ENCODE measurements at regions not wholly inside any gene's neighbourhood (a gene's known extent, or its start where the extent isn't known, plus 50 kb on each side); places are given as distances from the start of the nearest gene placed in this dataset.

- TF ChIP-seq CTCF (IDR thresholded peaks at IDR 0.05; ENCODE audit: control insufficient read depth, insufficient read depth, low read depth, low read length, missing control alignments): no peak
- no peak for DNase-seq (ENCODE audit: low read depth)
- H3K4me3 ChIP-seq (ENCODE audit: control insufficient read depth, low read depth, low read length): no peak overlapping the region
Measured at GRCh38 chr22:49152127-49152938, 675.3 kb downstream of the BRD1 start.

GRCh38 chr22:49151256-49152126 is 676.2 kb downstream of the BRD1 start:
- no peak for TF ChIP-seq CTCF (IDR thresholded peaks at IDR 0.05; ENCODE audit: control insufficient read depth, insufficient read depth, low read depth, low read length, missing control alignments)
- DNase-seq (ENCODE audit: low read depth): no peak
- H3K4me3 ChIP-seq (ENCODE audit: control insufficient read depth, low read depth, low read length): no peak overlapping the region

- no peak for TF ChIP-seq CTCF (IDR thresholded peaks at IDR 0.05; ENCODE audit: control insufficient read depth, insufficient read depth, low read depth, low read length, missing control alignments)
- no peak for DNase-seq (ENCODE audit: low read depth)
Measured at GRCh38 chr22:49150801-49151221, 676.9 kb downstream of the BRD1 start.

GRCh38 chr22:49149721-49150608 is 677.7 kb downstream of the BRD1 start:
- no peak overlapping the region for H3K4me3 ChIP-seq (ENCODE audit: control insufficient read depth, low read depth, low read length)
- no peak for DNase-seq (ENCODE audit: low read depth)
- no peak for TF ChIP-seq CTCF (IDR thresholded peaks at IDR 0.05; ENCODE audit: control insufficient read depth, insufficient read depth, low read depth, low read length, missing control alignments)

More at GRCh38 chr22:49150801-49151221, 676.9 kb downstream of the BRD1 start:
- H3K4me3 ChIP-seq (ENCODE audit: control insufficient read depth, low read depth, low read length): no peak overlapping the region

- TF ChIP-seq CTCF (IDR thresholded peaks at IDR 0.05; ENCODE audit: control insufficient read depth, insufficient read depth, low read depth, low read length, missing control alignments): no peak
- DNase-seq (ENCODE audit: low read depth): no peak
- no peak overlapping the region for H3K4me3 ChIP-seq (ENCODE audit: control insufficient read depth, low read depth, low read length)
Measured at GRCh38 chr22:49148895-49149418, 678.7 kb downstream of the BRD1 start.

Measured in AG09309 (cell line).